ENCODE measurements at regions not wholly inside any gene's neighbourhood (a gene's known extent, or its start where the extent isn't known, plus 50 kb on each side); places are given as distances from the start of the nearest gene placed in this dataset.
A peak's percentile ranks its signal among the peaks of the same experiment; 100 is the strongest.

DNA sequence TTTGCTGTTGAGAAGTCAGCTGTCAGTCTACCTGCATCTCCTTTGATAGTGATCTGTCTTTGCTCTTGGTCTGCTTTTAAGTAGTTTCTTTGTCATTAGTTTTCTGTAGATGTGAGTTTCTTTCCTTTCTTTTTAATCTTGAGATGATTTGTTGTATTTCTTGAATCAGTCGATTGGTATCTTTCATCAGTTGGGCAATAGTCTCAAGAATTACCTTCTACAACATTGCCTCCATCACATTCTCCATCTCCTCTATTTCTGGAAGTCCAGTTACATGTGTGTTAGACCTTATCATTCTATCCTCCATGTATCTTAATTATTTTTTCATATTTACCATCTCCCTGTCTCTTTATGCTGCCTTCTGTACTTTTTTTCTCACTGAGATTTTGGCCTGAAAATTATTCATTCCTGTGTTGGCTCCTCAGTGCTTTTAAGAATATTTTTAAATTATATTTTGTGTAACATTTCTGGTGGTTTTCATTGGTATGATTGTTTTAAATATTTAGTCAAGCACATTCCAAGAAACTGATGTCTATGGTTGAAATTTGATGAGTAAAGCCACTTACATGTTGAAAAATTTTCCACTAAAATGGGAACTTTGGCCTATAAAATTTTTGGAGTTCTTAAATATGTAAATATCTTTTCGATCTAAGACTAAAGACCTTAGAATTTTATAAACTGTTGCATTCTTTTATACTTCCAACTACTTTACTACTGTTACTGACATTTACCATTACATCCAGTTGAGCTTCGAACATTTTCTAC, 239.5 kb upstream of the MGAT5 start:
- TF ChIP-seq, protein P1, sequence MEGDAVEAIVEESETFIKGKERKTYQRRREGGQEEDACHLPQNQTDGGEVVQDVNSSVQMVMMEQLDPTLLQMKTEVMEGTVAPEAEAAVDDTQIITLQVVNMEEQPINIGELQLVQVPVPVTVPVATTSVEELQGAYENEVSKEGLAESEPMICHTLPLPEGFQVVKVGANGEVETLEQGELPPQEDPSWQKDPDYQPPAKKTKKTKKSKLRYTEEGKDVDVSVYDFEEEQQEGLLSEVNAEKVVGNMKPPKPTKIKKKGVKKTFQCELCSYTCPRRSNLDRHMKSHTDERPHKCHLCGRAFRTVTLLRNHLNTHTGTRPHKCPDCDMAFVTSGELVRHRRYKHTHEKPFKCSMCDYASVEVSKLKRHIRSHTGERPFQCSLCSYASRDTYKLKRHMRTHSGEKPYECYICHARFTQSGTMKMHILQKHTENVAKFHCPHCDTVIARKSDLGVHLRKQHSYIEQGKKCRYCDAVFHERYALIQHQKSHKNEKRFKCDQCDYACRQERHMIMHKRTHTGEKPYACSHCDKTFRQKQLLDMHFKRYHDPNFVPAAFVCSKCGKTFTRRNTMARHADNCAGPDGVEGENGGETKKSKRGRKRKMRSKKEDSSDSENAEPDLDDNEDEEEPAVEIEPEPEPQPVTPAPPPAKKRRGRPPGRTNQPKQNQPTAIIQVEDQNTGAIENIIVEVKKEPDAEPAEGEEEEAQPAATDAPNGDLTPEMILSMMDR (conservative IDR thresholded peaks at IDR 0.05; ENCODE audit: low read length) = no peak
- H3K4me3 ChIP-seq (ENCODE audit: low read length) = no peak overlapping the region
- DNase-seq (ENCODE audit: low read depth) = peak; percentile 28

DNA sequence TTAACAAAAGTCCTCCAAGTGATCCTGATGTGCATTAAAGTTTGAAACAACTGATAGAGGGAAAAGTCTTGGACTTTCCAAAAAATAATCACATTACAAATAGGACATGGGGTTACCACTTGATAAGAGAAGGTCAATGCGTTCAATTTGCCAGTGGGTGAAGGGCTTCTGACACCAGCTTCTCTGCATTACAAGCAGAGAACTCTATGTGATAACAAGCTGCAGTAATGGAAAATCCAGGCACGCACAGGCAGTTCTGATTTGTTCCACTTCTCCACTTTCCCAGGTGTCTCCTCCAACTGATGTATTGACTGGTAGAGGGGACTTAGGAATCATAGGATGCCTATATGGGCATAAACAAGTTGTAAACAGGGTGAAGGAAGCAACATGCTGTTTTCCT, 234.0 kb upstream of the MGAT5 start:
- no peak for DNase-seq (ENCODE audit: low read depth)
- TF ChIP-seq, protein P1 (conservative IDR thresholded peaks at IDR 0.05; ENCODE audit: low read length) = no peak
- no peak overlapping the region for H3K4me3 ChIP-seq (ENCODE audit: low read length)

- DNase-seq (ENCODE audit: low read depth) = no peak
- TF ChIP-seq, protein P1 (conservative IDR thresholded peaks at IDR 0.05; ENCODE audit: low read length) = no peak
- no peak overlapping the region for H3K4me3 ChIP-seq (ENCODE audit: low read length)
Measured at GRCh38 chr2:134020608-134021007, 233.3 kb upstream of the MGAT5 start.

- TF ChIP-seq, protein P1 (conservative IDR thresholded peaks at IDR 0.05; ENCODE audit: low read length) = no peak
- no peak for DNase-seq (ENCODE audit: low read depth)
- no peak overlapping the region for H3K4me3 ChIP-seq (ENCODE audit: low read length)
Measured at GRCh38 chr2:134021830-134022524, 231.9 kb upstream of the MGAT5 start.

- TF ChIP-seq, protein P1 (conservative IDR thresholded peaks at IDR 0.05; ENCODE audit: low read length) = no peak
- no peak overlapping the region for H3K4me3 ChIP-seq (ENCODE audit: low read length)
- DNase-seq (ENCODE audit: low read depth) = no peak
Measured at GRCh38 chr2:134023854-134024253, 230.0 kb upstream of the MGAT5 start.

- no peak for DNase-seq (ENCODE audit: low read depth)
- H3K4me3 ChIP-seq (ENCODE audit: low read length) = peak overlapping the region; percentile 16; the same call in 1 of the 2 replicates
- TF ChIP-seq, protein P1 (conservative IDR thresholded peaks at IDR 0.05; ENCODE audit: low read length) = no peak
Measured at GRCh38 chr2:134027980-134028379, 225.9 kb upstream of the MGAT5 start.

GRCh38 chr2:134029418-134029817, 224.5 kb upstream of the MGAT5 start:
- no peak for DNase-seq (ENCODE audit: low read depth)
- TF ChIP-seq, protein P1 (conservative IDR thresholded peaks at IDR 0.05; ENCODE audit: low read length) = no peak
- H3K4me3 ChIP-seq (ENCODE audit: low read length) = no peak overlapping the region
